ENCODE measurements at regions not wholly inside any gene's neighbourhood (a gene's known extent, or its start where the extent isn't known, plus 50 kb on each side); places are given as distances from the start of the nearest gene placed in this dataset.

DNA sequence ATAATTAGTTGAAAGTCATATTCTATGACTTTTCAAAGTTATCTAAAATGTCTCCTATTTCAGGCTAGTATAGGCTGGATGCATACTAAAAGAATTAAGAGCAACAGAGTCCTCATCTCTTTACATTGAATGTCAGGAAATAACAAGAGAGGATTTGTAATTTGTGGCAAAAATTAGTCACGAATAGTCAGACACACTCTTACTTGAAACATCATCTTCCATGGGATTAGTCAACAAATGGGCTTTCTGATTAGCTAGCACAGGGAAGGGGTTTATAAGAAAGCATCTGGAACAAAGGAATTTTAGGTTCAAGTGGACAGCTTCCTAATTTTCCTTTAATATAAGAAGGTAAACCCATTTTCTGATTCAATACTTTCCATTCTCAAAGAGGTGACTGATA is 330.3 kb upstream of the MEX3C start:
- TF ChIP-seq PKNOX1 (IDR thresholded peaks at IDR 0.05) (no peak), LEF1 (IDR thresholded peaks at IDR 0.05; ENCODE audit: borderline replicate concordance) (no peak), SP1 (IDR thresholded peaks at IDR 0.05) (no peak), FOXA1 (IDR thresholded peaks at IDR 0.05) (no peak), TARDBP (IDR thresholded peaks at IDR 0.05) (no peak), BHLHE40 (IDR thresholded peaks at IDR 0.05; ENCODE audit: borderline replicate concordance) (no peak), SUZ12 (IDR thresholded peaks at IDR 0.05) (no peak), L3MBTL2 (conservative IDR thresholded peaks at IDR 0.05) (no peak), ELF4 (IDR thresholded peaks at IDR 0.05) (no peak), NFRKB (IDR thresholded peaks at IDR 0.05) (no peak)
